RWPE1 (cell line): ENCODE measurements at regions not wholly inside any gene's neighbourhood (a gene's known extent, or its start where the extent isn't known, plus 50 kb on each side); places are given as distances from the start of the nearest gene placed in this dataset.
A peak's percentile ranks its signal among the peaks of the same experiment; 100 is the strongest.

Experiments
- CTCF ChIA-PET: fragments of 350-600 bp; sonication (Branson Sonifier 250); formaldehyde crosslinking; extraction: SDS; loops from one replicate; lab custom pipeline; 2021; lab: Yijun Ruan, JAX
- POLR2A ChIA-PET: fragments of 400-600 bp; formaldehyde crosslinking; extraction: SDS; loops from one replicate; lab custom pipeline; 2020; ENCODE audit warnings: antibody characterized with exemption; ENCODE audit not compliant: low non-redundant PET; lab: Yijun Ruan, JAX
- DNase-seq: peaks from one replicate; pipeline ENCODE4 v3.0.0; 2012; ENCODE audit warnings: low spot score
- H3K27ac ChIP-seq: fragments of 450-650 bp; 2 replicates; pipeline ENCODE4 v1.5.1; 2017
- CTCF ChIP-seq: fragments of 450-650 bp; conservative IDR thresholded peaks from 2 replicates; pipeline ENCODE4 v1.5.1; 2017; ENCODE audit warnings: low read depth, mild to moderate bottlenecking

GRCh38 chr2:239662413-239663120 is 261.7 kb upstream of the HDAC4 start:
- ChIA-PET POLR2A (no interaction called here), CTCF (interaction anchor here (0.6 to 0.7 kb wide), 2 partner anchors 22 to 26 kb away, joined by 3 read pairs; no protein-coding TSS in a partner anchor)
- no peak for TF ChIP-seq CTCF
- H3K27ac ChIP-seq, result no peak overlapping the region
- DNase-seq, result no peak

- POLR2A ChIA-PET, result no interaction called here
- DNase-seq, result no peak
- CTCF ChIA-PET, result interaction anchor here (0.6 to 1.0 kb wide), 3 partner anchors 25 to 298 kb away, joined by 3 to 7 read pairs (median 4); no protein-coding TSS in a partner anchor
- TF ChIP-seq CTCF, result no peak
- no peak overlapping the region for H3K27ac ChIP-seq
These were observed 260.8 kb upstream of the HDAC4 start for GRCh38 chr2:239661334-239662312.

GRCh38 chr2:239660390-239661230 is 259.8 kb upstream of the HDAC4 start:
- TF ChIP-seq CTCF, result no peak
- POLR2A ChIA-PET, result no interaction called here
- no peak overlapping the region for H3K27ac ChIP-seq
- peak; percentile 90 for DNase-seq
- CTCF ChIA-PET, result interaction anchor here (0.6 to 1.0 kb wide), 8 partner anchors 9 to 299 kb away, joined by 3 to 7 read pairs (median 3); no protein-coding TSS in a partner anchor

- POLR2A ChIA-PET, result no interaction called here
- no peak for DNase-seq
- H3K27ac ChIP-seq, result no peak overlapping the region
- no peak for TF ChIP-seq CTCF
- CTCF ChIA-PET, result interaction anchor here (0.6 kb wide), 1 partner anchor 919 kb away, joined by 4 read pairs; no protein-coding TSS in a partner anchor
These were observed 257.2 kb upstream of the HDAC4 start for GRCh38 chr2:239657992-239658391.

- DNase-seq, result no peak
- CTCF ChIA-PET, result interaction anchor here (0.6 kb wide), 2 partner anchors 11 to 918 kb away, joined by 4 read pairs; no protein-coding TSS in a partner anchor
- no peak overlapping the region for H3K27ac ChIP-seq
- POLR2A ChIA-PET, result no interaction called here
- no peak for TF ChIP-seq CTCF
These were observed 256.4 kb upstream of the HDAC4 start for GRCh38 chr2:239657236-239657635.

GRCh38 chr2:239654266-239654665 is 253.4 kb upstream of the HDAC4 start:
- ChIA-PET CTCF (no interaction called here), POLR2A (no interaction called here)
- H3K27ac ChIP-seq, result no peak overlapping the region
- no peak for DNase-seq
- TF ChIP-seq CTCF, result no peak
